ENCODE measurements at regions not wholly inside any gene's neighbourhood (a gene's known extent, or its start where the extent isn't known, plus 50 kb on each side); places are given as distances from the start of the nearest gene placed in this dataset.

DNA sequence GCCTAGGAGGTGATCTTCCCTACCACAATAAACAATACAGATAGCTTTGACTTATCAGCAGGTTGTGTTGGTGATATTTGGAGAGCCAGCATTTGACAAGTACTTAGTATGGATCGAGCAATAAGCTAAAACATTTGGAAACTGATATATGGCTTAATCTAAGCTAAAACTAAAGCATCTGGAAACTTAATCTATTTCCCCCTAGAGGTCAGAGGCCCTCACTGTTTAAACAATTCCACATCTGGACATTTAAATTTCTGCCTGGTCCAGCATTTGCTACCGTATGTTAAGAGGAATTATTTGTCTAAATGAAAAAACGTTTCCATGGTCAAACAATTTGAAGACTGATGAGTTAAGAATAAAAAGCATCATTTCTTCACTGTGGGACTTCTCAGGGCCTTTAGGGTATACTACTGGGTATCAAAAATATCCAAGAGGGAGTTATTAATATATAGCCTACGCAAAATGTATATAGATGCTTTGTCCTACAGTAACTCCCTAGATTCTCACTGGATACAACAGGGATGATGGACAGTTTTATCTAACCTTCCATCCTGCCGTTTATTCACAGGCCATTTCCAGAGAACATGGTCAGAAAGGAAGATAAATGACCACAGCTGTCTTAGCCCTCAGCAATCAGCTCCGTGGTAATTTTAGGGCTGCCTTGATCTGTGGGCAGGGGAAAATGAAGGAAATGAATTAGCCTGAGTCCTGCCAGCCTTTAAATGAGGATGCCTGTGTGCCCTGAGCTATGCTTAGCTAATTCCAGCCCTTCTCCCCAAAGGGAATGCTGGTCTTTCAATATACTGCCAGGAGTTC, 135.4 kb upstream of the NUDT4 start:
- TF ChIP-seq, protein P1, sequence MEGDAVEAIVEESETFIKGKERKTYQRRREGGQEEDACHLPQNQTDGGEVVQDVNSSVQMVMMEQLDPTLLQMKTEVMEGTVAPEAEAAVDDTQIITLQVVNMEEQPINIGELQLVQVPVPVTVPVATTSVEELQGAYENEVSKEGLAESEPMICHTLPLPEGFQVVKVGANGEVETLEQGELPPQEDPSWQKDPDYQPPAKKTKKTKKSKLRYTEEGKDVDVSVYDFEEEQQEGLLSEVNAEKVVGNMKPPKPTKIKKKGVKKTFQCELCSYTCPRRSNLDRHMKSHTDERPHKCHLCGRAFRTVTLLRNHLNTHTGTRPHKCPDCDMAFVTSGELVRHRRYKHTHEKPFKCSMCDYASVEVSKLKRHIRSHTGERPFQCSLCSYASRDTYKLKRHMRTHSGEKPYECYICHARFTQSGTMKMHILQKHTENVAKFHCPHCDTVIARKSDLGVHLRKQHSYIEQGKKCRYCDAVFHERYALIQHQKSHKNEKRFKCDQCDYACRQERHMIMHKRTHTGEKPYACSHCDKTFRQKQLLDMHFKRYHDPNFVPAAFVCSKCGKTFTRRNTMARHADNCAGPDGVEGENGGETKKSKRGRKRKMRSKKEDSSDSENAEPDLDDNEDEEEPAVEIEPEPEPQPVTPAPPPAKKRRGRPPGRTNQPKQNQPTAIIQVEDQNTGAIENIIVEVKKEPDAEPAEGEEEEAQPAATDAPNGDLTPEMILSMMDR (IDR thresholded peaks at IDR 0.05) = no peak
- H3K9me3 ChIP-seq = peaks cover 0 to 12% of the 10 kb centered on the region in 2 donors
- no peaks in the 10 kb centered on the region for H3K36me3 ChIP-seq
- H3K27me3 ChIP-seq = no peaks in the 10 kb centered on the region
- peaks cover 7 to 35% of the 10 kb centered on the region in 2 donors for H3K4me1 ChIP-seq
- intact Hi-C loops (cut with DNase I) = no loop called here
- peak overlapping the region in 1 of 2 donors; percentile 92 for H3K27ac ChIP-seq
- no peak for DNase-seq
- ATAC-seq = no peak
- no peak overlapping the region for H3K4me3 ChIP-seq

DNA sequence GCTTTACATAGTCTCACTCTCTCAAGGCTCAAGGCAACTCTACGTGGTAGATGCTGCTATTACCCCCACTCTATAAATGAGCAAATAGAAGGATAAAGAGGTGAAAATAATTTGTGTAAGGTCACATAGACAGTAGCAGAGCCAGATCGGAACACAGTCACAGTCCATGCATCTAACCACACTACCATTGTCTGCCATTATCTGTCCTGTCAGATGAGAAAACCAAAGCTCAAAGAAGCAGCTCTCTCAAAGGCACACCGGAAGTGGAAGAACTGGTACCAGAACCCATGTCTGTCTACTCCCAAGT, 134.4 kb upstream of the NUDT4 start:
- Histone ChIP-seq H3K4me3 (no peak overlapping the region), H3K27ac (peak overlapping the region; percentile 44 to 92), H3K27me3 (no peaks in the 10 kb centered on the region), H3K36me3 (no peaks in the 10 kb centered on the region), H3K9me3 (peaks cover 0 to 6% of the 10 kb centered on the region in 2 donors), H3K4me1 (peaks cover 7 to 28% of the 10 kb centered on the region in 2 donors)
- DNase-seq = no peak
- ATAC-seq = no peak
- intact Hi-C loops (cut with DNase I) = no loop called here
- TF ChIP-seq, protein P1 (IDR thresholded peaks at IDR 0.05) = no peak

DNA sequence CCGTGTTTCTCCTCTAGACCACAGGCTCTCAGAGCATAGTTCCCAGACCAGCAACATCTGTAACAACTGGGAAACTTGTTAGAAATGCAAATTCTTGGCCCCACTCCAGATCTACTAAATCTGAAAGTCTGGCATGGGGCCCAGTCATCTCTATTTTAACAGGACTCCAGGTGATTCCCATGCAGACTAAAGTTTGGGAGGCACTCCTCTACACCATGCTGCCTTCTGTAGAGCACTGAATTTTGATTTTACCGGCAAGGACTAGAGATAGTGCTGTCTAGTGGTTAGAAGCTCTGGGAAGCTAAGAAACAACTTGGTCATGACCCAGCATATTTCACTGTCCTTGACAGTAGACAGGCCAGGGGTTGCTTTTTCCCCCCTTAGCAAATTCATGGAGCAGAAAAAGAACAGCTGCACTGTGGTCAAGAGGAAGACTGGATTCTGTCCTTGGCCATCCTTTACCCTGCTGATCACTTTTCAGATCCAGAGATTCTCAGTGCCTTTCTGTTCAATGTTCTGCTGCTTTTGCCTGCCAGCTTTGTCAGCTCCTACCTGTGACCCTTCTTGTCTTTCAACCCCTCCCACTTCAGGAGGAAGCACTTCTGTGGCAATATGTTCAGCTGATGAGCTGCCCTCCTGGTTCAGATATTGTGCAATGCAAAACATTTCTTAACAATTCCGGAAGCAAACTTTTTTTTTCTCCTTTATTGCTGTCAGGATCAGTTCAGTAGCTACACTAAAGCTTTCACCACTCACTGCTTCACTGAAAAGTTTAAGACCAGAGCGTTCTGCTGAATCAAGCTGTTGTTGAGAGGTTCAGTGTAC, 133.8 kb upstream of the NUDT4 start:
- peak overlapping the region; percentile 44 to 92 for H3K27ac ChIP-seq
- DNase-seq (peak in 3 of 4 donors; percentile 39 to 74 (median 53)), ATAC-seq (peak; percentile 85)
- peaks cover 0 to 6% of the 10 kb centered on the region in 2 donors for H3K9me3 ChIP-seq
- no peaks in the 10 kb centered on the region for H3K36me3 ChIP-seq
- TF ChIP-seq, protein P1 (IDR thresholded peaks at IDR 0.05) = no peak
- H3K4me1 ChIP-seq = peaks cover 7 to 28% of the 10 kb centered on the region in 2 donors
- intact Hi-C loops (cut with DNase I) = no loop called here
- no peaks in the 10 kb centered on the region for H3K27me3 ChIP-seq
- peak overlapping the region in 1 of 2 donors; percentile 6 for H3K4me3 ChIP-seq

DNA sequence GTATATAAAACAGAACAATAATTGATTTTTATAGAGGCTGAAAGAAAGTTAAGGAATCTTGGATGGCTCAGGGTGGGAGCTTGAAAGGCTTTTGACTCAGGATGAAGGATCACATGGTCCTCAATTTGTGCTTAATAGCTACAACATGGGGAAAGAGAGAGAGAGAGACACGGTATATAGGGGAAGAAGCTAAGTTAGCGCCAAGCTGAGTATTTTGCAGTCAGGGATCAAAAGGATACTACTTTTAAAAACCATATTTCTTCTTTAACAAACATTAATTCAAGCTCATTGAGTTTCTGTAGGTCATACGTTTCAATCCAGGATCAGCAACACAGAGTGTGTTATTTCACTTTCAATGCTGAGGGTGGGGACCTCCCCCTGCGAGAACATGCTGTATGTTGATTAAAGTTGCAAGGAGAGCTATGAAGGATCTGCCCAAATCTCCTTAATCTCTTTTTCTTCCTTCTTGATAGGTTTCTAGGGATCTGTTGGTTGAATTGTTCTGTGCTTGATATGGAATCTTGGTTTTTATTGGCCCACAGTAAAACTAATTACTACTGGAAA, 133.1 kb upstream of the NUDT4 start:
- H3K27ac ChIP-seq = peak overlapping the region; percentile 19 to 92
- H3K9me3 ChIP-seq = peaks cover 0 to 4% of the 10 kb centered on the region in 2 donors
- no peaks in the 10 kb centered on the region for H3K27me3 ChIP-seq
- H3K4me3 ChIP-seq = peak overlapping the region in 1 of 2 donors; percentile 6
- ATAC-seq (peak; percentile 24), DNase-seq (no peak)
- TF ChIP-seq, protein P1 (IDR thresholded peaks at IDR 0.05) = no peak
- H3K4me1 ChIP-seq = peaks cover 7 to 28% of the 10 kb centered on the region in 2 donors
- intact Hi-C loops (cut with DNase I) = no loop called here
- no peaks in the 10 kb centered on the region for H3K36me3 ChIP-seq

DNA sequence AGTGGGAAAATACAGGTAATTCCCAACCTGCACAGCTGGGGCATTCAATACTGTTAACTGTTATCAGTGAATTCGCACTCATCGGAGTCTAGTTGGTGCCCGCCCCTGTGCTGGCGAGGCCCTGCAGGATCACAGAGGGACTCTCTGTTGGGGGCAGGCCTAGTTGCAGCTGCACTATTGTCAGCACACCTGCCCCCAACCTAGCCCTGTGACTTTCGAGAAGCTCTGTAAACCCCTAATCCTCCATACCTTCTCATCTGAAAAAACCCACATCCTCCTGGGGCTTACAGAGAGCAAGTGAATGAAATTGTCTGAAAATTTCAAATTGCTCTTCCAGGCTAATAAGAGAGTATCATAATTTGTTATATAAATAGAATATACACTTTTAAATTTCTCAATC, 132.2 kb upstream of the NUDT4 start:
- Histone ChIP-seq H3K4me1 (peaks cover 7 to 28% of the 10 kb centered on the region in 2 donors), H3K9me3 (no peaks in the 10 kb centered on the region), H3K36me3 (no peaks in the 10 kb centered on the region), H3K27me3 (no peaks in the 10 kb centered on the region), H3K27ac (peak overlapping the region in 1 of 2 donors; percentile 92), H3K4me3 (no peak overlapping the region)
- TF ChIP-seq, protein P1 (IDR thresholded peaks at IDR 0.05) = no peak
- ATAC-seq (no peak), DNase-seq (no peak)
- intact Hi-C loops (cut with DNase I) = no loop called here

Data from left lung (tissue), 4 donors.